ENCODE measurements at regions not wholly inside any gene's neighbourhood (a gene's known extent, or its start where the extent isn't known, plus 50 kb on each side); places are given as distances from the start of the nearest gene placed in this dataset.

DNA sequence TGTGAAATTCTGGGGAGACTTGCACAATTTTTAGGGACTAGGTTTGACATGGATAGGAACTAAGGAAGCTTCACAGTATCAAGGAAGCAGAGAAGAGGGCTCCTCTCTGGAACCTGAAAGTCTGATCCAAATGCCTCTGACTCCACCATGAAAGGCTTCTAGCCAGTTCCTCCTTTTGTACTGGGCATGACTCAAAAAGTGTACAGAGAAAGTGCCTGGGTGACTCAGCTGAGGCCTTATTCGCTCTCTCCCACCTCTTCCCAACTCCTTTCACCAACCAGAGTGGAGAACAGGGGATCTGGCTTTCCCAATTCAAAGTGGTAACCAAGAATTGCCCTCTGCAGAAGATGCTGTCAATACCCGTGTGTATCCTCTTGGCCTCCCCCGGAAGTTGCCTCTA lies 342.9 kb upstream of the PROK2 start:
- DNase-seq, result peak; percentile 76 to 93 (median 83)

DNA sequence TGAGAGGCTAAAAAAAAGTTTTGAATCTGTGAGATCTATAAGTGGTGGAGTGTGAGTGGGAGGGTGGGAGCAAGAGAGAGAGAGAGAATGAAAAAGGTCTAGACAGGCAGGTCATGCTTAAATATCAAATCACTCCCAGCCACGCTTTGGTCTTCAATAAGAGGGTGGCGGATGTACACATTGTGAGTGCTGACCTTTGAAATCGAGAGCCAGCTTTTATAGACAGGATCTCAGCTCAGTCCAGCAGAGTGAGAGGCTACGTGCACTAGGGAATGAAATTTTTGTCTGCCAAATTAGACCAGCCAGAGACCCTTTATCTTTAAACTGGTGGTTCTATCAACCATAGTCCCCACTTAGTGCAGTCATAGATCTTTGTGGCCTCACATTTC lies 342.3 kb upstream of the PROK2 start:
- no peak for DNase-seq

- peak; percentile 11 to 65 (median 40) for DNase-seq
Observed at GRCh38 chr3:72126441-72127223, 341.7 kb upstream of the PROK2 start.

GRCh38 chr3:72123908-72124441 lies 339.0 kb upstream of the PROK2 start:
- DNase-seq, result no peak

- DNase-seq, result peak in 3 of 4 experiments; percentile 49 to 64 (median 50)
Observed at GRCh38 chr3:72120806-72121778, 336.1 kb upstream of the PROK2 start.

GRCh38 chr3:72120039-72120438 lies 335.1 kb upstream of the PROK2 start:
- DNase-seq, result no peak

DNA sequence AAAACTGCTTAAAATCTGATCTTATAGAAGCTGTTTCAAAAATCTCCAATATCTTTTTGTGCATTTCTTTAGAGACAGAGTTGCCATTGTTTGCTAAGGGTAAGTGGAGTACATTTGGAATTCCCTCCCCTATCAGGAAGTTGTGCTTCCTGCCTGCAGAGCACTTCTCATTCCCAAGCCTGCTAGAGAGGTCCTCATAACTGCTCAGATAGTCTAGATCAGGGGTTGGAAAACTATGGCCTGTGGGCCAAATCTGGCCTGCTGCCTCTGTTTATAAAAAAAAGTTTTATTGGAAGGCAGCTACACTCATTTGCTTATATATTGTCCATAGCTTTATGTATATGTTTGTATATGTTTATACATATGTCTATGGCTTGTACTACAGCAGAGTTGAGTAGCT lies 333.7 kb upstream of the PROK2 start:
- DNase-seq, result no peak

DNA sequence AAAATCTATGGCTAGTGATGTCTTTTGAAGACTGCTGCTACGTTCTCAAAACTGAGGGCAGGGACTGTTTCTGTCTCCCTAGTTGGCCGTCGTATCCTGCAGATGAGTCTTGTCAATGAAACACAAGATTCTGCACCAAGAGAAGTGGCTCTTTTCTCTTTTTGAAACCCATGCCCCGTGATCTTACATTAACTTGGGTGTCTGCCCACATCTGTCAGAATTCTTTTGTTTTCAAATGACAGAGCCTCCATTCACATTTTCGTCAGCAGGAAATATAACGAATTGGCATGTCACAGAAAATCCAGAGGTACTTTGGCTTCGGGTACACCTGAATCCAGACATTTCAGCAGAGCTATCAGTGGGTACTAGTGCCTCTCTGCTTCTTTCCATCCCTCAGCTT lies 331.3 kb upstream of the PROK2 start:
- DNase-seq, result no peak

DNA sequence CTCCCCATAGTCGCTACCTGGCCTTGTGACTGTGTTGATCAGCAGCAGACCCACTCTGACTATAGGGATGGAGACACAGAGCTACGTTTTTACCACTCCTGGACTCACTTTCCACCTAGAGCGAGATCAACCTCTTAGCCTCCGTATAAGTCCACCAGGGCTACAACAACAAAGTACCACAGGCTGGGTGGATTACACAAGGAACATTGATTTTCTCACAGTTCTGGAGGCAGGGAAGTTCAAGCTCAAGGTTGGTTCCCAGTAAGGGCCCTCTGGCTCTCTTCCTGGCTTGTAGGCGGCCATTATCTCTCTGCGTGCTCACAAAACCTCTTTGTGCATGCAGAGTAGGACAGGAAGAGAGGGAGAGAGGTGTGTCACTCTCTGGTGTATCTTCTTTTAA lies 330.4 kb upstream of the PROK2 start:
- DNase-seq, result no peak

- DNase-seq, result no peak
Observed at GRCh38 chr3:72114773-72115172, 329.8 kb upstream of the PROK2 start.

GRCh38 chr3:72113964-72114363 lies 329.0 kb upstream of the PROK2 start:
- DNase-seq, result no peak

- no peak for DNase-seq
Observed at GRCh38 chr3:72113564-72113963, 328.6 kb upstream of the PROK2 start.

- DNase-seq, result no peak
Observed at GRCh38 chr3:72112435-72112834, 327.5 kb upstream of the PROK2 start.

DNA sequence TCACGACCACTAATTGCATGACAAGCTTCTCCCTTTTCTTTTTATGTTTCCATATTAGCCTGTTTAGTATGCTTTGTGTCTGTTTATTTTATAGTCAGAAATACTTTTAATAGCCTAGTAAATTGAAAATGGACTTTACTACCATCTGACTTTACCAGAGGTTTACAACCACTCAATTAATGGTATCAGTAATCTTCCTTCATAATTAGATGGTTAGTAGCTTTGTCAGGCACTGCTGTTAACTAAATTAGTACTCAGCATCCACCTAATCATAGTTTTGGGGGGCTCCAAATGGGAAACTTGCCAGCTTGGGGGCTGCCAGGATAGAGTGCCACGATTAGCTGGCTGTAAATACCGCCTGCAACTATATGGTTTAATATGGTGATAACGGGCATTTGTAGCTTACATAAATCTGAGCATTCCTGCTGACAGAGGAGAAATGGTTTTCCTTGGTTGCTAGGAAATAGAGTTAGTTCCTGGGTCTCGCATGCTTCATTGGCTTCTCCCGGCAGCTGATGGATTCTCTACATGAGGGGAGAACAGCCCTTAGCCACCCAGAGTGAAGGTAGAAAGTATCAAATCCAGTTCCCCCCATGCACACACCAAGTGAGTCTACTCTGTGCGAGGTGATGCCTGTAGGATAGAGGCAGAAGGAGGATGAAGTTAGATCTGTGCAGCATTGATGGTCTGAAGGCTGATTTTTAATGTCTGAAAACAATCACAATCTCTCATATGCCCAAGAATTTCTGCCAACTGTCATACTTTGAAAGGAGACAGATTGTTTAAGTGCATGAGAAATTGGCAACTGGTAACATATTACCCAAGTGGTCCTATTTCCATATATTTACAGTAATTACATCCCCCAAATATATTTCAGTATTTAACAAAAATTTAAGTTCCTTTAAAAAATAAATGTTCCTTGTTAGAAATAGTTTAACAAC lies 326.6 kb upstream of the PROK2 start:
- DNase-seq, result no peak

DNA sequence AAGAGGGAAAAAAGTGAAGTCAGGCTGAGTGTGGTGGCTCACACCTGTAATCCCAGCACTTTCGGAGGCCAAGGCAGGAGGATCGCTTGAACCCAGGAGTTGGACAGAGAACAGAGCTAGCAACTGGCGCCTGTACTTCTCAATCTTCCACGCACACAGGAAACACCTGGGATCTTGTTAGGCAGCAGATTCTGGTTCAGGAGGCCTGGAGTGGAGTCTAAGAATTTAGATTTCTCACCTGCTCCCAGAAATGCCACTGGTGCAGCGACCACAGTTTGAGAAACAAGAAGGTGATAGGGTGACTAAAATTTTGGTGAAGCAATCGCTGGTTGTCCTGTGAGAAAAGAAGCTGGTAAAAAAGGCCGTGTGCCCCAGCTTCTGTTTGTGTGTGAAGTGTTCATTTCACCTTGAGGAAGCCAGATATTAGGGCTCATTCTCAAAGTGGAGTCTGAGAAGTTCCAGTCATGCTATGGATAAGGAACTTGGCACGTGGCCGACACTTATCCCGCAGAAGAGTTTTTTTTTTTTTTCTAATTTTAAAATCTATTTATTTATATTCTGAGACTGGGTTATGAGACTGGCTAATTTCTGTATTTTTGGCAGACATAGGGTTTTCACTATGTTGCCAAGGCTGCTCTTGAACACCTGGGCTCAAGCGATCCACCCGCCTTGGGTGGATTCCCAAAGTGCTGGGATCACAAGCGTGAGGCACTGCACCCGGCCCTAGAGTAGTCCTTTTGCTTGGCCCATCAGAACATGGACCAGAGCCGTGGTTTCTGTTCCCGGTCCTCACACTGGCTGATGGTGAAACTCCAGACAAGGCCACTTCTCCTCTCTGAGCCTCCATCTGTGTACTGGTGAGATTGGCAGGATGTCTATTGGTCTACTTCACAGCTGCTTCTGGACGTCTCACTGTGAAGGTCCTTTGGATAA lies 324.6 kb upstream of the PROK2 start:
- peak in 3 of 4 experiments; percentile 35 to 45 (median 36) for DNase-seq

- DNase-seq, result no peak
Observed at GRCh38 chr3:72105306-72105705, 320.4 kb upstream of the PROK2 start.

- DNase-seq, result peak; percentile 79 to 94 (median 87)
Observed at GRCh38 chr3:72102112-72102616, 317.2 kb upstream of the PROK2 start.

DNA sequence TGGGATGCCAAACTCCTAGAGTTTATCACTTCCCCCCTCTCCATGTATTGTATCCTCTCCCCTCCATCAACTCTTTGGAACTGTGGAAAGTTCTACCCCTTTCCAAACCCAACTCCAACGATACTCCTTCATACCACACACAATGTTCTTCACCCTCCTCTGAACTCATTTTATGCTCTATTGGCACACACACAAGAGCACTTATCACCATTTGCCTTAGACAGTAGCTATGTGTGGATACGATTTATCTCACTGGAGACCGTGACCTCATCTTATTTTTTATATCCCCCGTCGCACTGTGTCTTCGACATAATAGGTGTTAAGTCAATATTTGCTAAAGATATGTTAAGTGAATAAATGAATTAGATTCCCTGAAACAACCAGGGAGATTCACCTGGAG lies 316.5 kb upstream of the PROK2 start:
- no peak for DNase-seq

DNA sequence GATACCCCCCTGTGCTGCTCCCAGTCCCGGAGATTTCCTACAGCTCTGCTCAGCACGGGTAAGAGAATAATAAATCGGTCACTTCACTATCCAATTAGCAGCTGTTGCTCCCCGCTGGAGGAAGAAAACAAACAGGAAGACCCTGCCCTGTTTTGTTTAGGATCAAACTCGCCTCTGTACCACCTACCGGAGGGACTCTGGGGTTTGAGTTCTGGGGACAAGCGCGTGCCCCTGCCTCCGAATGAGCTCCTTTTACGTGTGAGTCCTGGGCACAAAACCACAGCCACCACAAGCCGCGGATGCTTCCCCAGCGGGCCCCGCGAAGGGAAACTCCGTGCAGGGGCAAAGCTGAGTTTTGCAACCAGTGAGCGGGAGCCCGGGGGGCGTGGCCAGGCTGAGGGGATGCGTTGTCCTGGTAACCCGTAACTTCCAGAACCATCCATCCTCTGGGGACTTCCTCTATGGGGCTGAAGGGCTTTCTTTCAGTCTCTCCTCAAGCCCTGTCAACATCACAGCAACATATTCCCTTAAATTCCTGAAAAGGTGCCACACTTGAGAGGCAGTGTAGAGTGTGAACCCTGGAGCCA lies 315.7 kb upstream of the PROK2 start:
- peak; percentile 94 to 96 (median 96) for DNase-seq

DNA sequence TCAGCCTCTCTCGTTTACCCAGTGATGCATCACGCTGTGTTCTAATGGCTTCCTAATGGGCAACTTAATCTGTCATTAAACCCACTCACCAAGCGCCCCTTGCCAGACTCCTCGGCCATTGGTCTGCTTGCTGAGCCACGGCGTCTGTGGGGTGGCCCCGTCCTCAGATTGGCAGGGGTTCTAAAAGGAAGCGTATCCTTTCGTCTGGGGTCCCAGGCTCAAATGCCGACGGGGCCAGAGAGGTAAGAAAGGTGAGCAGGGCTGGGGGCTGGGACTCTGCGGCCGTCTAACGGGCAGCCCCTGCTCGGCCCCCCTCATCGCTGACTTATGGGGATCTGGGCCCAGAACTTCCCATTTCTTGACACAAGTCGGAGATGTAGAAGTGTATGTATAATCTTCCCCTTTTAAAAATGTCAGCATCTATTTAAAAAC lies 315.1 kb upstream of the PROK2 start:
- peak; percentile 52 to 85 (median 70) for DNase-seq
